WTC11 (cell line): ENCODE measurements at regions not wholly inside any gene's neighbourhood (a gene's known extent, or its start where the extent isn't known, plus 50 kb on each side); places are given as distances from the start of the nearest gene placed in this dataset.
"Not testable (repeated sequence)": the region's sequence is repeated elsewhere in the genome, so short reads cannot be mapped to it uniquely, and the experiment has no call there.

ENCODE experiments used
- NR2C2 ChIP-seq: sonication (generic); formaldehyde crosslinking; IDR thresholded peaks from 2 replicates; pipeline ENCODE4 v1.8.0; 2022; ENCODE audit warnings: mild to moderate bottlenecking, missing genetic modification reagents
- SMAD3 ChIP-seq: sonication (generic); formaldehyde crosslinking; IDR thresholded peaks from 2 replicates; pipeline ENCODE4 v1.8.0; 2022; ENCODE audit warnings: missing genetic modification reagents, mild to moderate bottlenecking, borderline replicate concordance
- ZNF232 ChIP-seq: sonication (generic); formaldehyde crosslinking; IDR thresholded peaks from 2 replicates; pipeline ENCODE4 v1.8.0; 2022; ENCODE audit warnings: mild to moderate bottlenecking, missing genetic modification reagents
- TF ChIP-seq, protein P1 (sequence below): fragments of 200-600 bp; IDR thresholded peaks from 2 replicates; pipeline ENCODE4 v1.8.0; 2022; ENCODE audit warnings: antibody characterized with exemption
- TF ChIP-seq, protein P2 (sequence below): sonication (generic); formaldehyde crosslinking; IDR thresholded peaks from 2 replicates; pipeline ENCODE4 v1.8.0; 2023; ENCODE audit warnings: missing genetic modification reagents, mild to moderate bottlenecking, borderline replicate concordance
- TF ChIP-seq, protein P3 (sequence below): sonication (generic); formaldehyde crosslinking; IDR thresholded peaks from 2 replicates; pipeline ENCODE4 v1.8.0; 2023; ENCODE audit warnings: mild to moderate bottlenecking, missing genetic modification reagents

DNA sequence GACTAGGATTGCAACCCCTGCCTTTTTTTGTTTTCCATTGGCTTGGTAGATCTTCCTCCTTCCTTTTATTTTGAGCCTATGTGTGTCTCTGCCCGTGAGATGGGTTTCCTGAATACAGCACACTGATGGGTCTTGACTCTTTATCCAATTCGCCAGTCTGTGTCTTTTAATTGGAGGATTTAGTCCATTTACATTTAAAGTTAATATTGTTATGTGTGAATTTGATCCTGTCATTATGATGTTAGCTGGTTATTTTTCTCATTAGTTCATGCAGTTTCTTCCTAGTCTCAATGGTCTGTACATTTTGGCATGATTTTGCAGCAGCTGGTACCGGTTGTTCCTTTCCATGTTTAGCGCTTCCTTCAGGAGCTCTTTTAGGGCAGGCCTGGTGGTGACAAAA, 204.7 kb upstream of the ZNF804B start:
- not testable (repeated sequence) for TF ChIP-seq ZNF232; SMAD3 (CRISPR knock-in tag); NR2C2
- TF ChIP-seq, protein P1, sequence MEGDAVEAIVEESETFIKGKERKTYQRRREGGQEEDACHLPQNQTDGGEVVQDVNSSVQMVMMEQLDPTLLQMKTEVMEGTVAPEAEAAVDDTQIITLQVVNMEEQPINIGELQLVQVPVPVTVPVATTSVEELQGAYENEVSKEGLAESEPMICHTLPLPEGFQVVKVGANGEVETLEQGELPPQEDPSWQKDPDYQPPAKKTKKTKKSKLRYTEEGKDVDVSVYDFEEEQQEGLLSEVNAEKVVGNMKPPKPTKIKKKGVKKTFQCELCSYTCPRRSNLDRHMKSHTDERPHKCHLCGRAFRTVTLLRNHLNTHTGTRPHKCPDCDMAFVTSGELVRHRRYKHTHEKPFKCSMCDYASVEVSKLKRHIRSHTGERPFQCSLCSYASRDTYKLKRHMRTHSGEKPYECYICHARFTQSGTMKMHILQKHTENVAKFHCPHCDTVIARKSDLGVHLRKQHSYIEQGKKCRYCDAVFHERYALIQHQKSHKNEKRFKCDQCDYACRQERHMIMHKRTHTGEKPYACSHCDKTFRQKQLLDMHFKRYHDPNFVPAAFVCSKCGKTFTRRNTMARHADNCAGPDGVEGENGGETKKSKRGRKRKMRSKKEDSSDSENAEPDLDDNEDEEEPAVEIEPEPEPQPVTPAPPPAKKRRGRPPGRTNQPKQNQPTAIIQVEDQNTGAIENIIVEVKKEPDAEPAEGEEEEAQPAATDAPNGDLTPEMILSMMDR: not testable (repeated sequence)
- TF ChIP-seq, protein P2, sequence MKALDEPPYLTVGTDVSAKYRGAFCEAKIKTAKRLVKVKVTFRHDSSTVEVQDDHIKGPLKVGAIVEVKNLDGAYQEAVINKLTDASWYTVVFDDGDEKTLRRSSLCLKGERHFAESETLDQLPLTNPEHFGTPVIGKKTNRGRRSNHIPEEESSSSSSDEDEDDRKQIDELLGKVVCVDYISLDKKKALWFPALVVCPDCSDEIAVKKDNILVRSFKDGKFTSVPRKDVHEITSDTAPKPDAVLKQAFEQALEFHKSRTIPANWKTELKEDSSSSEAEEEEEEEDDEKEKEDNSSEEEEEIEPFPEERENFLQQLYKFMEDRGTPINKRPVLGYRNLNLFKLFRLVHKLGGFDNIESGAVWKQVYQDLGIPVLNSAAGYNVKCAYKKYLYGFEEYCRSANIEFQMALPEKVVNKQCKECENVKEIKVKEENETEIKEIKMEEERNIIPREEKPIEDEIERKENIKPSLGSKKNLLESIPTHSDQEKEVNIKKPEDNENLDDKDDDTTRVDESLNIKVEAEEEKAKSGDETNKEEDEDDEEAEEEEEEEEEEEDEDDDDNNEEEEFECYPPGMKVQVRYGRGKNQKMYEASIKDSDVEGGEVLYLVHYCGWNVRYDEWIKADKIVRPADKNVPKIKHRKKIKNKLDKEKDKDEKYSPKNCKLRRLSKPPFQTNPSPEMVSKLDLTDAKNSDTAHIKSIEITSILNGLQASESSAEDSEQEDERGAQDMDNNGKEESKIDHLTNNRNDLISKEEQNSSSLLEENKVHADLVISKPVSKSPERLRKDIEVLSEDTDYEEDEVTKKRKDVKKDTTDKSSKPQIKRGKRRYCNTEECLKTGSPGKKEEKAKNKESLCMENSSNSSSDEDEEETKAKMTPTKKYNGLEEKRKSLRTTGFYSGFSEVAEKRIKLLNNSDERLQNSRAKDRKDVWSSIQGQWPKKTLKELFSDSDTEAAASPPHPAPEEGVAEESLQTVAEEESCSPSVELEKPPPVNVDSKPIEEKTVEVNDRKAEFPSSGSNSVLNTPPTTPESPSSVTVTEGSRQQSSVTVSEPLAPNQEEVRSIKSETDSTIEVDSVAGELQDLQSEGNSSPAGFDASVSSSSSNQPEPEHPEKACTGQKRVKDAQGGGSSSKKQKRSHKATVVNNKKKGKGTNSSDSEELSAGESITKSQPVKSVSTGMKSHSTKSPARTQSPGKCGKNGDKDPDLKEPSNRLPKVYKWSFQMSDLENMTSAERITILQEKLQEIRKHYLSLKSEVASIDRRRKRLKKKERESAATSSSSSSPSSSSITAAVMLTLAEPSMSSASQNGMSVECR (CRISPR knock-in tag): not testable (repeated sequence)
- TF ChIP-seq, protein P3, sequence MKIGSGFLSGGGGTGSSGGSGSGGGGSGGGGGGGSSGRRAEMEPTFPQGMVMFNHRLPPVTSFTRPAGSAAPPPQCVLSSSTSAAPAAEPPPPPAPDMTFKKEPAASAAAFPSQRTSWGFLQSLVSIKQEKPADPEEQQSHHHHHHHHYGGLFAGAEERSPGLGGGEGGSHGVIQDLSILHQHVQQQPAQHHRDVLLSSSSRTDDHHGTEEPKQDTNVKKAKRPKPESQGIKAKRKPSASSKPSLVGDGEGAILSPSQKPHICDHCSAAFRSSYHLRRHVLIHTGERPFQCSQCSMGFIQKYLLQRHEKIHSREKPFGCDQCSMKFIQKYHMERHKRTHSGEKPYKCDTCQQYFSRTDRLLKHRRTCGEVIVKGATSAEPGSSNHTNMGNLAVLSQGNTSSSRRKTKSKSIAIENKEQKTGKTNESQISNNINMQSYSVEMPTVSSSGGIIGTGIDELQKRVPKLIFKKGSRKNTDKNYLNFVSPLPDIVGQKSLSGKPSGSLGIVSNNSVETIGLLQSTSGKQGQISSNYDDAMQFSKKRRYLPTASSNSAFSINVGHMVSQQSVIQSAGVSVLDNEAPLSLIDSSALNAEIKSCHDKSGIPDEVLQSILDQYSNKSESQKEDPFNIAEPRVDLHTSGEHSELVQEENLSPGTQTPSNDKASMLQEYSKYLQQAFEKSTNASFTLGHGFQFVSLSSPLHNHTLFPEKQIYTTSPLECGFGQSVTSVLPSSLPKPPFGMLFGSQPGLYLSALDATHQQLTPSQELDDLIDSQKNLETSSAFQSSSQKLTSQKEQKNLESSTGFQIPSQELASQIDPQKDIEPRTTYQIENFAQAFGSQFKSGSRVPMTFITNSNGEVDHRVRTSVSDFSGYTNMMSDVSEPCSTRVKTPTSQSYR (CRISPR knock-in tag): not testable (repeated sequence)
